Stimulated activated naive CD8-positive, alpha-beta T cell treated with anti-CD3 and anti-CD28 coated beads, Interleukin-15, Interleukin-2, amounts not matched to agents 100 U/mL and 50 U/mL, for 24 hours (primary cell): ENCODE measurements at regions not wholly inside any gene's neighbourhood (a gene's known extent, or its start where the extent isn't known, plus 50 kb on each side); places are given as distances from the start of the nearest gene placed in this dataset.
"Not testable (repeated sequence)": the region's sequence is repeated elsewhere in the genome, so short reads cannot be mapped to it uniquely, and the experiment has no call there.

Experiments used
- ATAC-seq: fragments of 150-1000 bp; cut with Tn5 transposase; one replicate; pipeline ENCODE4 v1.10.0; 2021
- DNase-seq: peaks from one replicate; pipeline ENCODE4 v3.0.0; 2021

DNA sequence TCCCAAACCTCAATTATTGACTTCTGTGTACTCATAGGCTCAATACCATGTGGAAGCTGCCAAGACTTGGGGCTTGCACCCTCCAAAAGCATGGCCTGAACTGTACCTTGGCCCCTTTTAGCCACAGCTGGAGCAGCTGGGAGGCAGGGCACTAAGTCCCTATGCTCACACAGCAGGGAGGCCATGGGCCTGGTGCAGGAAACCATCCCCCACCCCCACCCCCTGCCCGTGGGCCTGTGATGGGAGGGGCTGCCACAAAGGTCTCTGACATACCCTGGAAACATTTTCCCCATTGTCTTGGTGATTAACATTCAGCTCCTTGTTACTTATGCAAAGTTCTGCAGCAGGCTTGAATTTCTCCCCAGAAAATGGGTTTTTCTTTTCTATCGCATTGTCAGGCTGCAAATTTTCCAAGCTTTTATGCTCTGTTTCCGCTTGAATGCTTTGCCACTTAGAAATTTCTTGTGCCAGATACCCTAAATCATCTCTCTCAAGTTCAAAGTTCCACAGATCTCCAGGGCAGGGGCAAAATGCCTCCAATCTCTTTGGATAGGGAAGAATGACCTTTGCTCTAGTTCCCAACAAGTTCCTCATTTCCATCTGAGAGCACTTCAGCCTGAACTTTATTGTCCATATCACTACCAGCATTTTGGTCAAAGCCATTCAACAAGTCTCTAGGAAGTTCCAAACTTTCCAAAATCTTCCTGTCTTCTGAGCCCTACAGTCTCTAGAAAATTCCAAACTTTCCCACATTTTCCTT, 141.8 kb downstream of the AHR start:
- not testable (repeated sequence) for ATAC-seq, DNase-seq

DNA sequence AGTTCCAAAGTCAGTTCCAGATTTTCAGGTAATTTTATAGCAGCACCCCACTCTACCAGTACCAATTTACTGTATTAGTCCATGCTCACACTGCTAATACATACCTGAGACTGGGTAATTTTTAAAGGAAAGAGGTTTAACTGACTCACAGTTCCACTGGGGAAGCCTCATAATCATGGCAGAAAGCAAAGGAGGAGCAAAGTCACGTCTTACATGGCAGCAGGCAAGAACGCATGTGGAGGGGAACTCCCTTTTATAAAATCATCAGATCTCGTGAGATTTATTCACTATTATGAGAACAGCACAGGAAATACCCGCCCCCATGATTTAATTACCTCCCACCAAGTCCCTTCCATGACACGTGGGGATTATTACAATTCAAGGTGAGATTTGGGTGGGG, 142.4 kb downstream of the AHR start:
- no peak for ATAC-seq
- DNase-seq, result no peak

DNA sequence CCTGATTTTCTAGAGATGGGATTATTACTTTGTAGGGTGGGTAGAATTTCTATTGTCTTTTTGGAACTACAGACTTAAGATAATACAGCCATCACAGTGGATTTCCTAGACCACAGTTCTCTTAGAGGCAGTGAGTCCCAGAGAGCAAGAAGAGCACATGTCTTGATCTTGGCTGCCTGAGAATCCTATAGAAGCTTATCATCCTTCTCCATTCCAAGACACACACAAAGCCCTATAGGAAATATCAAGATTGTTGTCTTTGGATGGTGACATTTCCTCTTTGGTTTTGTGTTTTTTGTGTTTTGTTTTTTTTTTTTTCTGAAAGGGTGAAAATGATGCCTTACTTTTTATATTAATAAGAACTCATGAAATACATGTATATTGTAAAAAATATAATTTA, 143.1 kb downstream of the AHR start:
- DNase-seq (no peak), ATAC-seq (no peak)

DNA sequence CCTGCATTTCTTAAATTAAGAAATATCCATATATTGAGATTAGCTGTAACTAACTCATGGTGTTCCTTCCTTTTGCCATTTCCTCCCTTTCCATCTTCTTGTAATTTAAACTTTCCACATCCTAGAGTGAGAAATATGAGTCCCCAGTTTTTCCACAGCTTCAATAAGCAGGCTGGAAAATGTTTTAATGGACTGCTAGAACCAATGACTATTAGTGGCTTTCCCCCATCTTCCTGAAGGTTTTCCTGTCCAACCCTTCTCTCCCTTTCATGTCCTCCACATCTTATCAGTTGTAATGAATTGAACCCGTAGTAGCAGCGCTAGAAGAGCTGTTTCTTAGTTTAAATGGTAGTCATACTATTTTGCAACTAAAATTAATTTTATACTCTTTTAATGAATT, 145.7 kb downstream of the AHR start:
- ATAC-seq (no peak), DNase-seq (no peak)

DNA sequence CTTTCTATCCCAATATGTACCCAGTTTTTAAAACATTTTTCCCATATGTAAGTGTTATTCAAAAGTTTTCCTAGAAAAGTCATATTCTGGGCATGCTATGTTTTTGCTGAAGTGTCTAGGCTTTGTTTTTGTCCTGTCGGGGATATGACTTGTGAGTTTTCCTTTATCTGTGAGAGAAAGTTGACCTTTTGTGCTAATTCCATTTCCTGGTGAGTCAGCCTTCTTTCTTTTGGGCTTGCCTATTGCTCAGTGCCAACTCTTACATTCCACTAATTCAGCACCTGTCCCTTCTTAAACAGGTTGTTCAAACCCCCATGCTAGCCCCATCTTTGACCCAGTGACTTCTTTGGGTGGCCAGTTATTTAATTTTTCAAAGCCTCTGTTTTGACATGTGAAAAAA, 146.2 kb downstream of the AHR start:
- ATAC-seq, result peak; percentile 23
- DNase-seq, result no peak

DNA sequence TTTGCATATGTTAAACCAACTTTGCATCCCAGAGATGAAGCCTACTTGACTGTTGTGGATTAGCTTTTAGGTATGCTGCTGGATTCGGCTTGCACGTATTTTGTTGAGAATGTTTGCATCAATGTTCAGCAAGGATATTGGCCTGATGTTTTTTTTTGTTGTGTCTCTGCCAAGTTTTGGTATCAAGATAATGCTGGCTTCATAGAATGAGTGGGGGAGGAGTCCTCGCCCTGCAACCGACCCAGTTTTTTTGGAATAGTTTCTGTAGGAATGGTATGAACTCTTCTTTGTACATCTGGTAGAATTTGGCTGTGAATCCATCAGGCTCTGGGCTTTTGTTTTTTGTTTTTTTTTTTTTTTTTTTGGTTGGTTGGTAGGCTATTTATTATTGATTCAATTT, 147.9 kb downstream of the AHR start:
- DNase-seq (no peak), ATAC-seq (no peak)

DNA sequence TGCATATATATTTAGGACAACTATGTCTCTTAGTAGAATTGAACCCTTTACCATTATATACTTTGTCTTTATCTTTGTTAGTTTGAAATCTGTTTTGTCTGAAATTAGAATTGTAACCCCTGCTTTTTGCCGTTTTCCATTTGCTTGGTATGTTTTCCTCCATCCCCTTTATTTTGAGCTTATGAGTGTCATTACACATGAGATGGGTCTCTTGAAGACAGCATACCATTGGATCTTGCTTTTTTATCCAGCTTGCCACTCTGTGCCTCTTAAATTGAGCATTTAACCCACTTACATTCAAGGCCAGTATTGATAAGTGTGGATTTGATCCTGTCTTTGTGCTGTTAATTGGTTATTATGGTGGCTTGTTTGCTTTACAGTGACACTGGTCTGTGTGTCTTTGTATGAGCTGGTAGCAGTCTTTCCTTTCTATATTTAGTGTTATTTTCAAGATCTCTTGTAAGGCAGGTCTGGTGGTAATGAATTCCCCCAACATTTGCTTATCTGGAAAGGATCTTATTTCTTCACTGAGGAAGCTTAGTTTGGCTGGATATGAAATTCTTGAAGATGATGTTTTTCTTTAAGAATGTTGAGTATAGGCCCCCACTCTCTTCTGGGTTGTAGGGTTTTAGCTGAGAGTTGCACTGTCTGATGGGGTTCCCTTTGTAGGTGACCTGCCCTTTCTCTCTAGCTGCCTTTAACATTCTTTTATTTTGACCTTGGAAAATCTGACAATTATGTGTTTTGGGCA, 149.5 kb downstream of the AHR start:
- DNase-seq, result no peak
- ATAC-seq, result no peak

DNA sequence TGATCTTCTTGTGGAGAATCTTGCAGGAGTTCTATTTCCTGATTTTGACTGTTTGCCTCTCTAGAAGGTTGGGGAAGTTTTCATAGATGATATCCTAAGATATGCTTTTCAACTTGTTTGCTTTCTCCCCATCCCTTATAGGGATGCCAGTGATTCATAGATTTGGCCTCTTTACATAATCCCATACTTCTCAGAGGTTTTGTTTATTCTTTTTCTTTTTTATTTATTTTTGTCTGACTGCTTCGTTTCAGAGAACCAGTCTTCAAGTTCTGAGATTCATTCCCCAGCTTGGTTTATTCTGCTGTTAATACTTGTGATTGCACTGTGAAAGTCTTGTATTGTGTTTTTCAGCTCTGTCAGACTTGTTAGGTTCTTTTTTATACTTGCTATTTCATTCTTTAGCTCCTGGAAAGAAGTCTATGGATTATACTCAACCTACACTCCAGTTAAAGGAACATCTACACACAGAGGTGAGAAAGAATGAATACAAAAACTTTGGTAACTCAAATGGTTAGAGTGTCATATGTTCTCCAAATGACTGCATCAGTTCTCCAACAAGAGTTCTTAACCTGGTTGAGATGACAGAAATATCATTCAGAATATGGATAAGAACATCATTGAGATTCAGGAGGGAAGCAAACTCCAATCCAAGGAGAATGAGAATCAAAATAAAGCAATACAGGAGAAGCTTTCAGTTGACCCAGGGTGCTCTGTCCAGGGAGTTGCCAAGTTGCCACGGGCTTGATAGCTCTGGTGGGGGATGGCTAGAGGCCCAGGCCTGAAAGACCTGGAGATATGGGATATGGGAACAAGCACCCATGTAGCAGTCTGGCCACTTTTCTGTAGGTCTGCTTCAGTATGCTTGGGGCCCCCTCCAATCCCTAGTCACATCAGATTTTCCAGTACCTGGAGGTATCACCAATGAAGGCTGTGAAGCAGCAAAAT, 150.3 kb downstream of the AHR start:
- DNase-seq, result no peak
- no peak for ATAC-seq

DNA sequence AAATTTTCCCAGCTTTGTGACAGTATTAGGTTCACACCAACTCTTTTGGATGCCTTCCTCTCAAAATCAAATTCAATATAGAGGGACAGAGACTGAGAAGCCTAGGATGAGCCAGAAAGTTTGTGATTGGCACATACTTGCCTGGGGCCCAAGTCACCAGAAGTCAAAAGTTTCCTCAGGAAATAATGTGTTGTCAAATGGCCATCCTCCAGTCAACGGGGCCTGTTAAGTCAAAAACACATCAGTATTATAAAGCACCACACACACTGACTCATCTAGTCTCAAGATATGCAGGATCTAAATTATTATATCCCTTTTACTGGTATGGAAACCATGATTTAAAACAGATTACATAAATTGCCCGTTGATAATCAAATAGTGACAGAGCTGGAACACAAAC, 158.1 kb downstream of the AHR start:
- DNase-seq (no peak), ATAC-seq (no peak)

DNA sequence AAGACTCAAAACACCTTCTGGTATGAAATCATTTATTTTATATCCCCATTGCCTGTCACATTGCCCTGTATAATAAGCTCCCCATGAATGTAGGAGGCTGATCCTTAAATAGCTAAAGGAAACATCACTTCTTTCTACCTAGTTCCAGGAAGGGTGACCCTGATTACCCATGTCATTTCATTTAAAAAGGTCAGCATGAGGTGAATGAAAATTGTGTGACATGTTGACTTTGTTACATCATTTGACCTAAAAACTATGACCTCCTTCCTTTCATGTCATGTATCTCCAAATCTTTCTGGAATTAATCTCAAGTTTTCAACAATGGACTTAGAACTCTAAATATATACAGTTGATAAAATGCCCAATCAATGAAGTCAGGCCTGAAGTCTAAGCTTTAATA, 161.5 kb downstream of the AHR start:
- no peak for ATAC-seq
- DNase-seq, result no peak

DNA sequence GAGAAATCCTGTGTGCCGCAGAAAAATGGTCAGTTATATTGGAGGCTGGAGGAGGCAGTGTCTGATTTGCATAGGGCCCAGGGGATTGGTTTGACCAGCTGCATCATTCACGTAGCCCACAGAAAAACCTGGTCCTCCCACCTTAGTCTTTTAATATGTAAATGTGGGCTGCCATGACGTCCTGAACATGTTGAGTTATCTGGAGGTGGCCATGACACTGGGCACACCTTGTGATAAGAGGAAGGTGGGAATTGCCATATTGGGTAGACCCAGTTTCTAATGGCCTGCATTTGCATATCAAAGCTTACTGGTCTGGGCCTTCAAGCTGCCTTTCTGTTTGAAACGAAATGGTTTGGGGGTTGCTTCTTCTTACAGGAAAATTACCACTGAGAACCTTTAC, 162.2 kb downstream of the AHR start:
- no peak for ATAC-seq

DNA sequence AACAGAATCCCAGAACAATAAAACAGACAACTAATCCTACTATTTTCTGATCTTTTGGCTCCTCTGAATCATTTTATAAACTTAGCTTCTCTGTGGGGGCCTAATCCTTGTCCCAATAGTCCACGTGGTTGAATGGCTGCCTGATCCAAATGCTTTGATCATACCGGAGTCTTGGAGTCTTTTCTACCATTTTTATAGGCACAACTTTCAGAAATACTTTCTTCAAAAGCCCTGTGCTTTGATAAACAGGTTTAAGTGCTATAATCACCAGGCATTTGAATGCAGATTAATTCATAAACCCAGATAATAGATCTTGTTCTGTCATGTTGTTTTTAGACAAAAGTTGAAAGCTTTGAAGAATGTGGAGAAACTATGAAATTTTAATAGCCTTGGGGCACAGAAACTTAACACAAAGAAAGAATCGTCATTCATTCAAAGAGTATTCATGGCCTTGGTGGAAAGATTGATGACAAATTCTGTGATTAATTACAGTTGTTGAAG, 163.7 kb downstream of the AHR start:
- ATAC-seq (no peak), DNase-seq (no peak)

More for the DNA sequence above, 162.2 kb downstream of the AHR start:
- no peak for DNase-seq

DNA sequence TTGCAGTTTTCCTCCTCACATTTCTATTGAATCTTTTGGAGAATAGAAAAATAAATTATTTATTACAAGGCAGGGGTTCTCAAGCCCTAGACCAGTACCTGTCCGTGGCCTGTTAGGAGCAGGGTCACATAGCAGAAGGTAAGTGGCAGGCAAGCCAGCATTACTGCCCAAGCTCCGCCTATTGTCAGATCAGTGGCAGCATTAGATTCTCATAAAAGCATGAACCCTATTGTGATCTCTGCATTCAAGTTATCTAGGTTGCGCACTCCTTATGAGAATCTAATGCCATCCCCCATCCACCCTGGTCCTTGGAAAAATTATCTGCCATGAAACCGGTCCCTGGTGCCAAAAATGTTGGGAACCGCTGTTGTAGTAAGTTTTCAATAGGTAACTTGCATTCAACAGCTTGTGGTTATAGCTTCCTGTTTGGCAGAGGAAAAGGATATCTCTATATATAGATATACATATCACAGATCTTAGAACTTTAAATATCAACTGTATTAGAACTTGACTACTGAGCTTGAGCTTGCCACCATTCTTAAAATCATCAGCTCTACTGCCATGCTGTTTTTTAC, 165.1 kb downstream of the AHR start:
- DNase-seq (no peak), ATAC-seq (no peak)

DNA sequence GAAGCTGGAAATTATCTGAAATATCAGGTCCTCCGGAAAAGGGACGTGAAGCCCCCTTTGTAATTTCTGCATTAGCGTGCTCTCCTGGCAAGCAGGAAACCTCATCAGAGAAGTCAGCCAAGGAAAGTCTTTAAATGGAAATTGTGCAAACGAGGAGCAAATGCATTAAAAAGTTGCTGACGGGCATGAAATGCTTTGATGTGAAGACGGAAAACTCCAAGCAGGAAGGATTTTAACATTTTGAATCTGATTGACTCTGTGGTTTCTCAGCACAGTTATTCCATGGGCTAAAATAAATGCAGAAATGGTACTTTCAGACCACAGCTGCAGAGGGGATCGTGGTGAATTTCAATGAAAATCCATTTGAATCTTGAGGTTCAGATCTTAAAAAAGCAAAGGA, 167.8 kb downstream of the AHR start:
- DNase-seq (no peak), ATAC-seq (no peak)

DNA sequence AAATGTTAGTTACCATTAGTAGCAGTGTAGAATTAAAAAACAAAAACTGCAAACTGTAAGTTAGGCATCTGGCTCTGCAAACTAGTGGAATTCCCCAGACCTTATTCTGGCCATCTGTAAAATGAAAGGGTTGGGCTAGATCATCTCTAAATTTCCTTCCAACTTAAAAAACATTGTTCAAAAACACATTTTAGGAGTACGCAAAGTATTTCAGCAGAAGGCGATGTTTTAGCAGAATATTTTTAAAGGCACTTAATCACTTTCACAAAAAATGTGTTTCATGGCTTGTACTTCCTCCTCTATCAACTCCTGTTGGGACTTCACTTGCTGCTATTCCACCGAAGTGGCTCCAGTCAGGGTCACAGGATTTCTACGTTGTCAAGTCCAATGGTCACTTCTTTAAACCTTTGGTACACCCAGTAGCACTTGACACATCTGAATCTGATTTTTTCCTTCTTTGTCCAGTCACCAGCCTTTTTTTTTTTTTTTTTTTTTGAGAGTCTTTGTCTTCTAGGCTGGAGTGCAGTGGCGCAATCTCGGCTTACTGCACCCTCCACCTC, 169.0 kb downstream of the AHR start:
- ATAC-seq (no peak), DNase-seq (no peak)

DNA sequence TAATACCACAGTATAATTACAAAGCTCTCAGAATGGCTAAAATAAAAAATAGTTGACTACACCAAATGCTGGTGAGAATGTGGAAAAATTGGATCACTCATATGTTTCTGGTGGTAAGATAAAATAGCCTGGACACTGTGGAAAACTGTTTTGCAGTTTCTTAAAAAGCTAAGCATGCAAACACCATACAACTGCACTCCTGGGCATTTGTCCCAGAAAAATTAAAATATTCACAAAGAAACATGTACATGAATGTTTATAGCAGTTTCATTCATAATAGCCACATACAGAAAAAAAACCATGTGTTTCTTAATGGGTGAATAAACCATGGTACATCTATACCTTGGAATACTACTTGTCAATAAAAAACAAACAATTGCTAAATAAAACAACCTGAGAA, 172.9 kb downstream of the AHR start:
- no peak for ATAC-seq
- no peak for DNase-seq

DNA sequence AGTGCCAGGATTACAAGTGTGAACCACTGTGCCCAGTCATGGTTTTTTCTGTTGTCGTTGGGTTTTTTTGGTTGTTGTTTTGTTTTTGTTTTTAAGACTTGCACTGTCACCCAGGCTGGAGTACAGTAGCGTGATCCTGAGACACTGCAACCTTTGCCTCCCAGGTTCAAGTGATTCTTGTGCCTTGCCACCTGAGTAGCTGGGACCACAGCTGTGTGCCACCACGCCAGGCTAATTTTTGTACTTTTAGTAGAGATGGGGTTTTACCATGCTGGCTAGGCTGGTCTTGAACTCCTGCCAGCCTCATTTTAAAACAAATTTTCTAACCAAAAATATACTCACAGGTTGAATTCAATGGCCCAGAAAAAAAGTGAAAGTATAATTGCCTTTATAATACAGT, 174.1 kb downstream of the AHR start:
- ATAC-seq (no peak), DNase-seq (no peak)

DNA sequence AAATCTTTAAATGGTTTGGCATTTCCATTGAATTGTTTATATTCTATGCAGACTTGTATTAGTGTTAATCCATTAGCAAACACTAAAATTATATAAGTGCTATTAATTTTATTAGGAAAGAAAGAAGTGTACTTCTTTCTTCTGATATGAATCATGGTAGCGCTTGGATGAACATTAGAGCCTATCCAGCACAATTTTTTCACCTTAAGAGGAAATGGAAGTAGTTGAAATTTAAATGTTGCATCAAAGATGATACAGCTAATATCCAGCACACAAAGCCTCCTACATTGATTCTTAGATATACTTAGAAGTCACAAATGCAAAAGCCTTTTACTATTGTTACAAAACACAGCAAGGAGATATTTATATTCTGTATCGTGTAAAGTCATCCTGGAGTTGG, 174.5 kb downstream of the AHR start:
- DNase-seq (no peak), ATAC-seq (no peak)

DNA sequence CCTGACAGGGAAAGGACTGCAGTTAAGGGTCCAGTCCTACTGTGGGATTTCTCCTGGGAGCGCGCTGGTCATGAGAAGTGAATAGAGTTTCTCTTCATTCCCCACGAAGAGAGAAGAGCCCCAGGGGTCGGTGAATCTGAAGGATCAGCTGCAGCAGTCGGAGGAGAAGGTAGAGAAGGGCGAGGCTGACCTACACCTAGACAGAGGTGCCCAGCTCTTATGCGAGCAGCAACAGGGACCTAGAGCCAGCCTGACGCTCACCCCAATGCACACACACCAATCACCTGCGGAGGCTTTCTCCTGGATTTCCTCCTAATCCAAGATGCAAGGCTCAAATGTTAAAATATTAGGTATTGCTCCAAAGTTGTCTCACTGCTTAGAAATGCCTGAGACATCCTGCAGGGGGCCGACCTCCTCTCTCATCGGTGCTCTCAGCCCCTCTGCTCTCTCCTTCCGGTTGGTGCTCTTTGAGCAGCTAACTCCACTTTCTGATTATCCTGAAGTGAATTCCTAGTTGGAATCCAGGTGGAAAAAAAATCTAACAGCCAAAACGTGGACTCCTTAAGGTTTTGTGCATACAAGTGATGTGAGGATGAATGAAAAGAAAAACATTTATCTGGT, 176.4 kb downstream of the AHR start:
- DNase-seq (no peak), ATAC-seq (no peak)

DNA sequence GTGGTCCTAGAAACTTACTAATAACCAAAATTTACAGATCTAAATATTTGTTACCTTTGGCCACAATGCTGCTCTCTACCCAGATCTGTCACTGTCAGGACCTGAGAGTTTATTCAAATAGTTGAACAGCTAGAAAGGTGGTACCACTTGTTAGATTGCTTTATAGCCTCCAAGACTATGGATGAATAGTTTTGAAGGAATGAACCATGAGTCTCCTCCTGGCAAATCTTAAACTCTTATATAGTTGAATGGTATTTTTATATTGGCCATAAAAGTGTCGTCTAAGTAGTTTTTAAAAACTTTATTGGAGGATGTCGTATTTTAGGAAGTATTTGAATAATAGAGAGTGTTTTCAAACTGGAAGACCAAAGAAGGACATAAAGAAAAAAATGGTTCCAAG, 178.7 kb downstream of the AHR start:
- no peak for ATAC-seq
- no peak for DNase-seq

DNA sequence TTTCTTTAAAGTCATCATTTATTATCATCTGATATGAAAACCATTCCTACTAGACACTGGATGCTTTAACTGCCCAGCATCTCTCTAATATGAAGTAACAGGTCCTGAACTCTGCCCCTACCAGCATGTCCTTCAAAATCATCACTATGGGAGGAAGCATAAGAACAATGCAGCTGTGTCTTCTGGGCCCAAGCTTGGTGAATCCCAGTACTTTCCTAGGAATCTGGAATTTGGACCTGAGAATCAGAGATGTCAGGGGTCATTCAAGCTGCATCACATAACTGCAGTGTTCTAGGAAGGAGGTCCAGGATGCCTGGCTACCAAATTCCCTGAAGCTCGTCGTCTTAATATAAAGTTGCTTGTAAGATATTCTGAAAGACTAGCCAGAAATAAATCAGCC, 182.7 kb downstream of the AHR start:
- ATAC-seq (no peak), DNase-seq (no peak)

DNA sequence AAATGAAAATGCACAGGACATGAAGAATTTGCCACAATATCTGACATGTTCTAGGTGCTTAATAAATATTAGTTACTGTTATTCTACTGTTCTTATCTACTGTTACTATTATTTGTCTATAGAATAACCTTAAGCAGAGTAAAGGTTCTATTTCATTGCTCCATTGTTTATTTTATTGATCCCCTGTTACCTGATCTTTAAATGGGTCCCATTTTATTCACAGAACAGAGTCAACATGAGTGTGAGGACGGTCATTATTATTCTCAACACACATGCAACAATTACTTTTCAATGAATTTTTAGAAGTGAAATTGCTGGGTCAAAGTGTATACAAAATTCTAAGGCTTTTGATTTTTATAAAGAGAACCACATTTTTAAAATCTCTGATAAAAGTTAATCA, 186.9 kb downstream of the AHR start:
- no peak for ATAC-seq

More for the DNA sequence above, 186.9 kb downstream of the AHR start:
- DNase-seq, result no peak
